PC-9 (cell line): ENCODE measurements at regions not wholly inside any gene's neighbourhood (a gene's known extent, or its start where the extent isn't known, plus 50 kb on each side); places are given as distances from the start of the nearest gene placed in this dataset.

Experiments
- EZH2 ChIP-seq: fragments of 200-600 bp; sonication (generic); IDR thresholded peaks from 2 replicates; pipeline ENCODE4 v1.8.0; 2017; ENCODE audit warnings: antibody characterized with exemption, low read depth
- TF ChIP-seq, protein P1 (sequence below): fragments of 200-600 bp; sonication (generic); conservative IDR thresholded peaks from 2 replicates; pipeline ENCODE4 v1.6.1; 2017; ENCODE audit warnings: mixed run types, antibody characterized with exemption, mild to moderate bottlenecking, moderate library complexity

DNA sequence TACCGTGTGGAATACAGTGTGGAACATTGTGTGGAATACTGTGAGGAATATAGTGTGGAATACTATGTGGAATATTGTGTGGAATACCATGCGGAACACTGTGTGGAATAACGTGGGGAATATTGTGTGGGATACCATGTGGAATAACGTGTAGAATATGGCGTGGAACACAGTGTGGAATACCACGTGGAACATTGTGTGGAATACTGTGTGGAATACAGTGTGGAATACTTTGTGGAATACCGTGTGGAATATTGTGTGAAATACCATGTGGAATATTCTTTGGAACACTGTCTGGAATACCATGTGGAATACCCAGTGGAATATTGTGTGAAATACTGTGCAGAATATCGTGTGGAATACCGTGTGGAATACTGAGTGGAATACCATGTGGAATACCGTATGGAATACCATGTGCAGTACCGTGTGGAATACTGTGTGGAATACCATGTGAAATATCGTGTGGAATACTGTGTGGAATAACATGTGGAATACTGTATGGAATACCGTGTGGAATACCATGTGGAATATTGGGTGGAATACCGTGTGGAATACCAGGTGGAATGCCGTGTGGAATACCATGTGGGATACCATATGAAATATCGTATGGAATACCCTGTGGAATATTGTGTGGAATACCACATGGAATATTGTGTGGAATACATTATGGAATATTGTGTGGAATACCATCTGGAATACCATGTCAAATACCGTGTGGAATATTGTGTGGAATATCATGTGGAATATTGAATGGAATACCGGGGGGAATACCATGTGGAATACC lies 133.1 kb upstream of the CHST15 start:
- TF ChIP-seq, protein P1, sequence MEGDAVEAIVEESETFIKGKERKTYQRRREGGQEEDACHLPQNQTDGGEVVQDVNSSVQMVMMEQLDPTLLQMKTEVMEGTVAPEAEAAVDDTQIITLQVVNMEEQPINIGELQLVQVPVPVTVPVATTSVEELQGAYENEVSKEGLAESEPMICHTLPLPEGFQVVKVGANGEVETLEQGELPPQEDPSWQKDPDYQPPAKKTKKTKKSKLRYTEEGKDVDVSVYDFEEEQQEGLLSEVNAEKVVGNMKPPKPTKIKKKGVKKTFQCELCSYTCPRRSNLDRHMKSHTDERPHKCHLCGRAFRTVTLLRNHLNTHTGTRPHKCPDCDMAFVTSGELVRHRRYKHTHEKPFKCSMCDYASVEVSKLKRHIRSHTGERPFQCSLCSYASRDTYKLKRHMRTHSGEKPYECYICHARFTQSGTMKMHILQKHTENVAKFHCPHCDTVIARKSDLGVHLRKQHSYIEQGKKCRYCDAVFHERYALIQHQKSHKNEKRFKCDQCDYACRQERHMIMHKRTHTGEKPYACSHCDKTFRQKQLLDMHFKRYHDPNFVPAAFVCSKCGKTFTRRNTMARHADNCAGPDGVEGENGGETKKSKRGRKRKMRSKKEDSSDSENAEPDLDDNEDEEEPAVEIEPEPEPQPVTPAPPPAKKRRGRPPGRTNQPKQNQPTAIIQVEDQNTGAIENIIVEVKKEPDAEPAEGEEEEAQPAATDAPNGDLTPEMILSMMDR, result no peak
- TF ChIP-seq EZH2, result no peak
